ENCODE measurements at regions not wholly inside any gene's neighbourhood (a gene's known extent, or its start where the extent isn't known, plus 50 kb on each side); places are given as distances from the start of the nearest gene placed in this dataset.

DNA sequence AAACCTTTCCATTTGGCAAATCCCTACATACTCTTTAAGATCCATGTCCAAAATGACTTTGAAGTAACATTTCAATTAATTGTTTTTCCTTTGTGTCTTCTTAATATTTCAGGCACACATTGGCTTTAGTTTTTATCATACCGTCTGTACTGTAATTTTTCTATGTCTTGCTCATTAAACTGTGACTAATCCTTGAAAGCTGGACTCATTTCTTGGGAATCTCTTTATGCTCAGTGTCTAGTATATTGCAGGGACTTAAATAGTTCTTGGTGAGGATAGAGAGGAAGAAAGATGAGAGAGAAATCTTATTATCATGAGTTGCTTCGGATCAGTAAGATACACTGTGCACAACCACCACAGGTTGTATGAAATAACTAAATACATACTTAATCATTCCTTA is 448.3 kb upstream of the ST6GAL2 start:
- no peak overlapping the region for H3K4me3 Mint-ChIP-seq
- H3K4me1 Mint-ChIP-seq: peaks cover 6% of the 10 kb centered on the region
- TF ChIP-seq NANOG (IDR thresholded peaks at IDR 0.05; ENCODE audit: borderline replicate concordance): no peak
- H3K9me3 Mint-ChIP-seq: peaks cover 5% of the 10 kb centered on the region; the same call in 2 of the 3 replicates
- no peaks in the 10 kb centered on the region for H3K27me3 Mint-ChIP-seq (ENCODE audit: insufficient read depth, low read depth, poor library complexity)
- H3K27ac Mint-ChIP-seq: no peak overlapping the region
- no peaks in the 10 kb centered on the region; the same call in 2 of the 3 replicates for H3K36me3 Mint-ChIP-seq (ENCODE audit: low read depth)
- no peaks in the 10 kb centered on the region for H4K20me1 ChIP-seq (replicated peaks; ENCODE audit: insufficient read depth)
- DNase-seq (ENCODE audit: low spot score) (no peak), ATAC-seq (no peak)
- no peaks in the 10 kb centered on the region for H3F3A ChIP-seq (replicated peaks; ENCODE audit: low read depth)
- H2AFZ ChIP-seq: no peak overlapping the region
- 0 out of 2 replicates have a peak, but pooled peaks cover 9% of the 10 kb centered on the region for H3K9me2 ChIP-seq (ENCODE audit: insufficient read depth)
- no peaks in the 10 kb centered on the region for H3K4me1 ChIP-seq (ENCODE audit: insufficient read depth)
- no peak overlapping the region for H3K27ac ChIP-seq (ENCODE audit: low read depth)
- H3K4me3 ChIP-seq: no peak overlapping the region
- H3K36me3 ChIP-seq (ENCODE audit: insufficient read depth): no peaks in the 10 kb centered on the region
- no peaks in the 10 kb centered on the region for H3K27me3 ChIP-seq (ENCODE audit: insufficient read depth)
- H3K4me2 ChIP-seq: no peak overlapping the region
- no peaks in the 10 kb centered on the region for H3K79me2 ChIP-seq (replicated peaks; ENCODE audit: insufficient read depth)

DNA sequence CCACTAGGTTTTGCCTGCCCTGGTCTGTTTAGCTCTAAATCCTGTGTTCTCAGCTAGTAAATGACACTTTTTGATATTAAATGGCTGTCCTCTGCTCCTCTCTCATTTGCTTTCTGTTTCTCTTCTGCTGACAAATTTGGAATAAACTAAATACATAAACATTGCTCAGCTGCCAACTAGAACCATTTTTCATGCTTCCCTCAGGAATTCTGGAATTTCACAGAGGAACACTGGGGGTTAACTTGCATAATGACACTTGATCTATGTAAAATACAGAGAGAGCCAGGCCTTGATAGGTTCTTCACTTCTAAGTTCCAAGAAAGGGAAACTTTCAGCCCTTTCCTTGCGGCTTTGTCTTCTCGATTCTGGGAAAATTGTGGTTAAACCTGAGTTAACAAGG is 450.6 kb upstream of the ST6GAL2 start:
- Histone ChIP-seq H3K4me2 (no peak overlapping the region), H3K4me1 (ENCODE audit: insufficient read depth) (no peaks in the 10 kb centered on the region), H3K27ac (ENCODE audit: low read depth) (no peak overlapping the region), H3K27me3 (ENCODE audit: insufficient read depth) (no peaks in the 10 kb centered on the region), H3K79me2 (replicated peaks; ENCODE audit: insufficient read depth) (no peaks in the 10 kb centered on the region), H2AFZ (no peak overlapping the region), H3K9me2 (ENCODE audit: insufficient read depth) (peaks cover 14% of the 10 kb centered on the region; the same call in 1 of the 2 replicates), H3K36me3 (ENCODE audit: insufficient read depth) (no peaks in the 10 kb centered on the region), H3F3A (replicated peaks; ENCODE audit: low read depth) (no peaks in the 10 kb centered on the region), H4K20me1 (replicated peaks; ENCODE audit: insufficient read depth) (no peaks in the 10 kb centered on the region), H3K4me3 (no peak overlapping the region)
- TF ChIP-seq, protein P1, sequence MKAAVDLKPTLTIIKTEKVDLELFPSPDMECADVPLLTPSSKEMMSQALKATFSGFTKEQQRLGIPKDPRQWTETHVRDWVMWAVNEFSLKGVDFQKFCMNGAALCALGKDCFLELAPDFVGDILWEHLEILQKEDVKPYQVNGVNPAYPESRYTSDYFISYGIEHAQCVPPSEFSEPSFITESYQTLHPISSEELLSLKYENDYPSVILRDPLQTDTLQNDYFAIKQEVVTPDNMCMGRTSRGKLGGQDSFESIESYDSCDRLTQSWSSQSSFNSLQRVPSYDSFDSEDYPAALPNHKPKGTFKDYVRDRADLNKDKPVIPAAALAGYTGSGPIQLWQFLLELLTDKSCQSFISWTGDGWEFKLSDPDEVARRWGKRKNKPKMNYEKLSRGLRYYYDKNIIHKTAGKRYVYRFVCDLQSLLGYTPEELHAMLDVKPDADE (IDR thresholded peaks at IDR 0.05): no peak
- TF ChIP-seq ZNF114 (CRISPR knock-in tag; IDR thresholded peaks at IDR 0.05) (no peak), EZH2phosphoT487 (IDR thresholded peaks at IDR 0.05; ENCODE audit: unreplicated experiment) (no peak), ZNF331 (CRISPR knock-in tag; IDR thresholded peaks at IDR 0.05; ENCODE audit: low read depth) (no peak), NANOG (IDR thresholded peaks at IDR 0.05; ENCODE audit: borderline replicate concordance) (no peak), STAT1 (IDR thresholded peaks at IDR 0.05; ENCODE audit: unreplicated experiment) (no peak)
- TF ChIP-seq, protein P2, sequence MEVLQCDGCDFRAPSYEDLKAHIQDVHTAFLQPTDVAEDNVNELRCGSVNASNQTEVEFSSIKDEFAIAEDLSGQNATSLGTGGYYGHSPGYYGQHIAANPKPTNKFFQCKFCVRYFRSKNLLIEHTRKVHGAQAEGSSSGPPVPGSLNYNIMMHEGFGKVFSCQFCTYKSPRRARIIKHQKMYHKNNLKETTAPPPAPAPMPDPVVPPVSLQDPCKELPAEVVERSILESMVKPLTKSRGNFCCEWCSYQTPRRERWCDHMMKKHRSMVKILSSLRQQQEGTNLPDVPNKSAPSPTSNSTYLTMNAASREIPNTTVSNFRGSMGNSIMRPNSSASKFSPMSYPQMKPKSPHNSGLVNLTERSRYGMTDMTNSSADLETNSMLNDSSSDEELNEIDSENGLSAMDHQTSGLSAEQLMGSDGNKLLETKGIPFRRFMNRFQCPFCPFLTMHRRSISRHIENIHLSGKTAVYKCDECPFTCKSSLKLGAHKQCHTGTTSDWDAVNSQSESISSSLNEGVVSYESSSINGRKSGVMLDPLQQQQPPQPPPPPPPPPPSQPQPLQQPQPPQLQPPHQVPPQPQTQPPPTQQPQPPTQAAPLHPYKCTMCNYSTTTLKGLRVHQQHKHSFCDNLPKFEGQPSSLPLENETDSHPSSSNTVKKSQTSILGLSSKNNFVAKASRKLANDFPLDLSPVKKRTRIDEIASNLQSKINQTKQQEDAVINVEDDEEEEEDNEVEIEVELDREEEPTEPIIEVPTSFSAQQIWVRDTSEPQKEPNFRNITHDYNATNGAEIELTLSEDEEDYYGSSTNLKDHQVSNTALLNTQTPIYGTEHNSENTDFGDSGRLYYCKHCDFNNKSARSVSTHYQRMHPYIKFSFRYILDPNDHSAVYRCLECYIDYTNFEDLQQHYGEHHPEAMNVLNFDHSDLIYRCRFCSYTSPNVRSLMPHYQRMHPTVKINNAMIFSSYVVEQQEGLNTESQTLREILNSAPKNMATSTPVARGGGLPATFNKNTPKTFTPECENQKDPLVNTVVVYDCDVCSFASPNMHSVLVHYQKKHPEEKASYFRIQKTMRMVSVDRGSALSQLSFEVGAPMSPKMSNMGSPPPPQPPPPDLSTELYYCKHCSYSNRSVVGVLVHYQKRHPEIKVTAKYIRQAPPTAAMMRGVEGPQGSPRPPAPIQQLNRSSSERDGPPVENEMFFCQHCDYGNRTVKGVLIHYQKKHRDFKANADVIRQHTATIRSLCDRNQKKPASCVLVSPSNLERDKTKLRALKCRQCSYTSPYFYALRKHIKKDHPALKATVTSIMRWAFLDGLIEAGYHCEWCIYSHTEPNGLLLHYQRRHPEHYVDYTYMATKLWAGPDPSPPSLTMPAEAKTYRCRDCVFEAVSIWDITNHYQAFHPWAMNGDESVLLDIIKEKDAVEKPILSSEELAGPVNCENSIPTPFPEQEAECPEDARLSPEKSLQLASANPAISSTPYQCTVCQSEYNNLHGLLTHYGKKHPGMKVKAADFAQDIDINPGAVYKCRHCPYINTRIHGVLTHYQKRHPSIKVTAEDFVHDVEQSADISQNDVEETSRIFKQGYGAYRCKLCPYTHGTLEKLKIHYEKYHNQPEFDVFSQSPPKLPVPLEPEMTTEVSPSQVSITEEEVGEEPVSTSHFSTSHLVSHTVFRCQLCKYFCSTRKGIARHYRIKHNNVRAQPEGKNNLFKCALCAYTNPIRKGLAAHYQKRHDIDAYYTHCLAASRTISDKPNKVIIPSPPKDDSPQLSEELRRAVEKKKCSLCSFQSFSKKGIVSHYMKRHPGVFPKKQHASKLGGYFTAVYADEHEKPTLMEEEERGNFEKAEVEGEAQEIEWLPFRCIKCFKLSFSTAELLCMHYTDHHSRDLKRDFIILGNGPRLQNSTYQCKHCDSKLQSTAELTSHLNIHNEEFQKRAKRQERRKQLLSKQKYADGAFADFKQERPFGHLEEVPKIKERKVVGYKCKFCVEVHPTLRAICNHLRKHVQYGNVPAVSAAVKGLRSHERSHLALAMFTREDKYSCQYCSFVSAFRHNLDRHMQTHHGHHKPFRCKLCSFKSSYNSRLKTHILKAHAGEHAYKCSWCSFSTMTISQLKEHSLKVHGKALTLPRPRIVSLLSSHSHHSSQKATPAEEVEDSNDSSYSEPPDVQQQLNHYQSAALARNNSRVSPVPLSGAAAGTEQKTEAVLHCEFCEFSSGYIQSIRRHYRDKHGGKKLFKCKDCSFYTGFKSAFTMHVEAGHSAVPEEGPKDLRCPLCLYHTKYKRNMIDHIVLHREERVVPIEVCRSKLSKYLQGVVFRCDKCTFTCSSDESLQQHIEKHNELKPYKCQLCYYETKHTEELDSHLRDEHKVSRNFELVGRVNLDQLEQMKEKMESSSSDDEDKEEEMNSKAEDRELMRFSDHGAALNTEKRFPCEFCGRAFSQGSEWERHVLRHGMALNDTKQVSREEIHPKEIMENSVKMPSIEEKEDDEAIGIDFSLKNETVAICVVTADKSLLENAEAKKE (CRISPR knock-in tag; IDR thresholded peaks at IDR 0.05): no peak
- TF ChIP-seq, protein P3, sequence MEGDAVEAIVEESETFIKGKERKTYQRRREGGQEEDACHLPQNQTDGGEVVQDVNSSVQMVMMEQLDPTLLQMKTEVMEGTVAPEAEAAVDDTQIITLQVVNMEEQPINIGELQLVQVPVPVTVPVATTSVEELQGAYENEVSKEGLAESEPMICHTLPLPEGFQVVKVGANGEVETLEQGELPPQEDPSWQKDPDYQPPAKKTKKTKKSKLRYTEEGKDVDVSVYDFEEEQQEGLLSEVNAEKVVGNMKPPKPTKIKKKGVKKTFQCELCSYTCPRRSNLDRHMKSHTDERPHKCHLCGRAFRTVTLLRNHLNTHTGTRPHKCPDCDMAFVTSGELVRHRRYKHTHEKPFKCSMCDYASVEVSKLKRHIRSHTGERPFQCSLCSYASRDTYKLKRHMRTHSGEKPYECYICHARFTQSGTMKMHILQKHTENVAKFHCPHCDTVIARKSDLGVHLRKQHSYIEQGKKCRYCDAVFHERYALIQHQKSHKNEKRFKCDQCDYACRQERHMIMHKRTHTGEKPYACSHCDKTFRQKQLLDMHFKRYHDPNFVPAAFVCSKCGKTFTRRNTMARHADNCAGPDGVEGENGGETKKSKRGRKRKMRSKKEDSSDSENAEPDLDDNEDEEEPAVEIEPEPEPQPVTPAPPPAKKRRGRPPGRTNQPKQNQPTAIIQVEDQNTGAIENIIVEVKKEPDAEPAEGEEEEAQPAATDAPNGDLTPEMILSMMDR (conservative IDR thresholded peaks at IDR 0.05; ENCODE audit: low read depth in 2 of 2): no peak
- Mint-ChIP-seq H3K36me3 (ENCODE audit: low read depth) (no peaks in the 10 kb centered on the region), H3K4me1 (peaks cover 6% of the 10 kb centered on the region), H3K4me3 (no peak overlapping the region), H3K27me3 (ENCODE audit: insufficient read depth, low read depth, poor library complexity) (no peaks in the 10 kb centered on the region), H3K27ac (no peak overlapping the region), H3K9me3 (no peaks in the 10 kb centered on the region)
- DNase-seq (ENCODE audit: low spot score) (peak; percentile 3), ATAC-seq (no peak)
